ENCODE measurements at regions not wholly inside any gene's neighbourhood (a gene's known extent, or its start where the extent isn't known, plus 50 kb on each side); places are given as distances from the start of the nearest gene placed in this dataset.

DNA sequence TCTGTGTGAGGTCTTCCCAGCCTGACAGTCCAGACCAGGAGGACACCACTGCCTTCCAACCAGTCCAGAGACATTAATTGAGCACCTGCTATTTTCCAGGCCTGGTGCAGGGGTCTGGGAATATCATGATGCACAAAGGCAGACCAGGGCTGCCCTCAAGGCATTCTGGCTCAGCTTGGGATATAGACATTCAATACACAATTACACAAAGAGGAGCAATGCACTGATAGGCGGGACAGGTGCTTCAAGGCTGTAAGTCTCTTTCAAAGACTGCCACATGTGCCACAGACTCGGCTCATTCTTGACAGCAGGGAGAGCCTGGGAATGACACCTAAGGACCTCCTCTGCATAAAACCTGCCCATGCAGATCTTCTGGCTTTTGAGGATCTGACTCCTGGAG, 158.6 kb downstream of the C5orf15 start:
- no peak for DNase-seq (ENCODE audit: low read depth, low spot score)
- no peak overlapping the region for H3K27ac ChIP-seq

DNA sequence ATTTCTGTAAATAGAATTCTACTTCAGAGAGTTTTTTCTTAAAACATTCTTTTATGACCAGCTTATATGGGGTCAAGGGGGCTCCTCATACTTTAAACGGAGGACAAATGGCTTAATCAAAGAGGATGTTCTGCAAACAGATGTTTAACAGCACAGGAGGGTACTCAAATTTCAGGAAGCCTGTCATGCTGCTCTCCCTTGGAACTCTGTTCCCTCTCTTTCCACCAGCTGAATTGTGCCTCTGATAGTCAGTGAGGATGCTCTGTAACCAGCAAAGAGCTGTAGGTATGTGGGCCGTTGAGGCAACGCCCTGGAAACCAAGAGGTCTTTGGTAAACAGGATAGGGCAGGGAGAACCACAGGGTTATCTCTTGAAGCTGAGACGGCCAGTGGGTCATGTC, 161.1 kb downstream of the C5orf15 start:
- DNase-seq (ENCODE audit: low read depth, low spot score) = no peak

DNA sequence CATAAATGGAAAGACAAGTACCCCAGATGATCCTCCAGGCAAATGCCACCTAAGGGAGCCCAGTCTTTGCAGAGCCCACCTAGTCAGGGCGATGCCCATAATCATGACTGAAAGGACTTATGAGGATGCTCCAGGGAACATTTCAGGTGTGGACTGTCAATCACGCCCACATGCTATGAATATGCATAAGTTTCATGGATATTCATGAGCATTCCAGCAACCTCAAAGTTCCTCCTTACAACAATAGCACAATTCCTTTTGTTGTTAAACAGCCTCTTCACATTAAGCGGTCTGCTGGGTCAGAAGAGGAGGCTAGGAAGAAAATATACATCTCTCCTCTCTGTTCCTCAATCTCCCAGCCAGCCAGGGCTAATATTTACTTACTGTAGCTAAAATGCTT, 161.6 kb downstream of the C5orf15 start:
- no peak for DNase-seq (ENCODE audit: low read depth, low spot score)
- H3K27ac ChIP-seq = no peak overlapping the region

More for the DNA sequence above, 161.1 kb downstream of the C5orf15 start:
- no peak overlapping the region for H3K27ac ChIP-seq

DNA sequence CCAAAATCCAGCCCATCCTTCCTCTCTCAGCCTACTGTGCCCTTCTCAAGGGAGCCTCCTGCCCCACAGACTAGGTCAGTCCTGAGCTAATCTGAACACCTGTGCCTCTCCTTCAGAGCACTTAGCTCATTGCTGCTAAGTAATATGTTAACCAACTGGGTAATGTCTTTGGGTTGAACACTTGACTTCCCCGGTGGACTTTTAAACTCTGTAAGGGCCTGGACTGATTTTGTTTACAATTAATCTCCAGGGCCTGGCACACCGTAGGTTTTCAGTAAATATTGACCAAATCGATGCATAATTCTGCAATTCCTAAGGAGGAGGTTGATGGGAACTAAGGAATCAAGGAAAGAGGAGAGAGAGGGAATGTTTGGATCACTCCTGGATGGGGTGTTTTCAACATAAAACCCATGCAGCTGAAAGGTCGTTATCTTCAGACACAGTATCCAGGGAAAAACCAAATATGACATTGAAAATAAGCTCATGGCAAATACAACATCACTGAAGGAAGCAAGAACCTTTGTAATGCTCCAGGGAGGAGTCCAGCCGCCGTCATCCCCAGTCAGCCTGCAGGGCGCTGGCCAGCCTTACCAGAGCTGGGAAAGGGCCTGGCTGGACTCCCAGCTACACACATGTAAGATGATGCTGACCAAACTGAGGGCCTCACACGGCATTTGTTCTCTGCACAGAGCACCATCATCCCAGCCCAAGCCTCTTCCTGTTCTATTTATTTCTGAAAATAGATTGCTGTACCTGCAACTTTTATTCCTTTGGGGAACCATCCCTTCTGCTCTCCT, 166.3 kb downstream of the C5orf15 start:
- no peak overlapping the region for H3K27ac ChIP-seq
- DNase-seq (ENCODE audit: low read depth, low spot score) = no peak

DNA sequence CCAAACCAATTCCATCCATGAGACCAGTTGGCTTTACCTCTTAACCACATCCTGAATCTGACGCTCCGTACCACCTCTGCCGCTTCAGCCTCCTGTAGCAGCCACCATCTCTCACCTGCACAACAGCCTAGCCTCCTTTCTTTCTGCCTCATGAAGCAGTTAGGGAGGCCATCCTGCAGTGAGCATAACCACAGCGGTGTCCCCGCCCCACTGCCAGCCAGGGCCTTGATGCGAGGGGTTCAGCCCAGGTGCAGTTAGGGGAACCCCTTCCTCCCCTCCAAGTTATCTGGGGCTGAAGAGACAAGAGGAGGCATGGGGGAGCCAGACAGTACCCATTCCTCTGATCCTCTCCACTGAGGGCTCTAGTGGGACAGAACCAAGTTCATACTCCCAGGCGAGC, 167.0 kb downstream of the C5orf15 start:
- no peak overlapping the region for H3K27ac ChIP-seq
- DNase-seq (ENCODE audit: low read depth, low spot score) = no peak

DNA sequence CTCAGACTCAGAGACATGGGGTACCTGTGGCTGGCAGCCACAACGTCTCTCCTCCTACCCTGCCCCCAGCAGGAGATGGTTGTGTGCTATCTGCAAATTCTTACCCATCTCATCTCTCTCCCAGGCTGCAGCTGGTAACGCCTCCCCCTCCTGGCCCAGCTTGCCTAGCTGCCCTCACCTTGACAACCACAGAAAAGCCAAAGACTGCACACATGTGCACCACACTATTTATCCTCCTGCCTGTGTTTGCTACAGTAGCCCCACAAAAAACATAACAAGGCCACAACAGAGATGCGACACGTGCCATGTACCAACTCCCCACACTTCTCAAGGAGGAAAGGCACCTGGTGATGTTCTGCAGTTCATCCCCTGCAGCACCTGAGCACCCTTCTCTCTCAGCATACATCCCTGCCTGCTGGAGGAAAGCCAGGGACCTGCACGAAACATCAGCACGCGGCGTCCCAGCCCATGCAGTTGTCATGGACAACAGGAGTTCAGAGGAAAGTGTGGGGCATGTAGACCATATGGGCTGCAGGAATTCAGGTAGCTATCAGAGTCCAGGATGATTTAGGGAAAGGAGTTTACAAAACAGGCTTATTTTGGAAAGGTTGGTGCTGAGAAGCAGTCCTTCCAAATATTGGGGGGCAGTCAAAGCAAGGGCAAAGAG, 168.7 kb downstream of the C5orf15 start:
- DNase-seq (ENCODE audit: low read depth, low spot score) = no peak
- H3K27ac ChIP-seq = no peak overlapping the region

DNA sequence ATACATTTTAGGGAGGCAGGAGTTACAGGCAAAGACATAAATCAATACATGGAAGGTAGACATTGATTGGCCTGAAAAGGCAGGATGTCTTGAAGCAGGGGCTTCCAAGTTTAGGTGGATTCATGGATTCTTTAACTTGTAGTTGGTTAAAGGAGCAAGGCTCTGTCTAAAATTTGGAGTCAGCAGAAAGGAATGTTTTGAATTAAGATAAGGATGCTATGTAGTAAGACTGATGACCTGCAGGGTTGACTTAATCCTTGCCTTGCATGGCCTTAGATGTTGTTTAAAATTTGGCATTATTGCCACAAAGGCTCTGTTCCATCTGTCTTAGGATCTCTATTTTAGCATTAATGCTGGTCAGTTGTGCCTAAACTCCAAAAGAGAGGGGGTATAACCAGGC, 171.3 kb downstream of the C5orf15 start:
- no peak for DNase-seq (ENCODE audit: low read depth, low spot score)

DNA sequence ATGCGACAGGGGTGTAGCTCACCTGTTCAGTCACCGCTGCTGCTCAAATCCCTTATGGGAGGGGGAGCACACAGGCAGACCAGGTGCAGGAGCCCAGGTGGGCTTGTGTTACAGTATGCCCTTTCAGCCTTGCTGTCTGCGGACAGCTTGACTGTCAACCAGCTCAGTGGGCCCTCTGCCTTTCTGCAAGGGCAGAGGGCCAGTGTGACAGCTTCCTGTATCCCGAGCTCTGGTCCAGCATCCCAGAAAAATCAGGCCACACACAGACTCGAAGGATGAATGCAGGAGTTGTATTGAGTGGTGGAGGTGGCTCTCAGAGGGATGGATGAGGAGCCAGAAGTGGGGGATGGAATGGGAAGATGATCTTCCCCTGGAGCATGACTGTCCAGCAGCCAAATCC, 172.2 kb downstream of the C5orf15 start:
- no peak overlapping the region for H3K27ac ChIP-seq
- no peak for DNase-seq (ENCODE audit: low read depth, low spot score)

More for the DNA sequence above, 171.3 kb downstream of the C5orf15 start:
- no peak overlapping the region for H3K27ac ChIP-seq

DNA sequence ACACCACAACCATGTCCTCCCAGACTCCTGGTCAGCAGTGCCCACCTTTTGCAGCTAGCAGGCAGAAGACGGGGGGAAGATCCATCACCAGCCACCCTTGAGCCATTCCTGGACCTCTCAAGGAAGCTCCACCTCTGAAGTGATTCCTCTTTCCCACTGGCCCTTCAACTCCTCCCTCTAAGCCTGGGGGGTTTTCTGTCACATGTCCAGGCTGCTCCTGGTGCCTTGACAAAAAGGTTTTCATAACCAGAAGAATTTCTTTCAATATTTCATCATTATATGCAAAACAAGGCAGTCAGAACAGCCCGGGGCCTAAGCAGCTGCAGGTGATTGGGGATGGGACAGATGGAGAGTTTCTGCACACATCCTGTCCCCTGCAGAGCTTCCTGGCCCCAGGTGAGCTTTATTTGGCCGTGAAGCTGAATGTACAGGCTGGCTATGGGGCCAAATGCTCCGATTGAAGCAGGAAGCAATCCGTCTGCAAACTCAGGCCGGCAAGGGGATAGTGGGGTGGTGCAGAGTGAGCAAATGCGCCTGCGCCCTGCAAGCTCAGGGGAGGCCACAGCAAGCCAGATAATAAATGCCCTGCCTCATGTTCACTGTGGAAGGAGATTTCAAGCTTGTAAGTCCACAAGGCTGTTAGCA, 173.5 kb downstream of the C5orf15 start:
- DNase-seq (ENCODE audit: low read depth, low spot score) = no peak

DNA sequence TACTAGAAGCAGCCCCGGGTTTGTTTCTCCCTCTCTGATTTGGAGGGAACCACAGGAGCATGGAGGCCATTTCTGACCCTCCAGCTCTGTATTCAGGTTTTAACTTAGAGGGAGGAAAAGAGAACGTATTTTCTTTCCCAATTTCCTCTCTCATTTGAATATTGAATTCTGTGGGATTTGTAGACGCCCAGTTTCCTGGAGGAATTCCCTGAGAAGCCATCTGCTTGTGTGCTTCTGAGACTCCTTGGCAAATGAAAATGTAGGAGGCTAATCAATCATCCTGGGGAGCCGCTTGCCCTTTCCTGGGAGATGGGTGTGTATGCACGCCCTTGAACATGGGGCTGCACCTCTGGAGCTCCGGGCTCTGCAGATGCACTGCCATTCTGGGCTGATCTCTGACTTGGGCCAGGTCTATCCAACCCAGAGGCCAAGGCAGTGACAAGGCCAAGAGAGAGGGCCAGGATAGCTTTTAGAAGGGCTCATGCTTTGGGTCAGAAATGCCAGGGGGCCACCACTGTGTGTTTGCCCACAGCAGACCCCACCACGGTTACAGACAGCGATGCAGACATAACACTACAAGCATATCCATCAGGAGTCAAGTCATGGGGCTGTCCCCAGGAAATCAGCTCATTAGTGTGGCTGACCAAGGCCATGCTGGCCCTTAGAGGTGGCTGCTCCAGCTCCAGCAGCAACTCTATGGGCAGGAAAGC, 174.5 kb downstream of the C5orf15 start:
- H3K27ac ChIP-seq = no peak overlapping the region
- DNase-seq (ENCODE audit: low read depth, low spot score) = no peak

More for the DNA sequence above, 173.5 kb downstream of the C5orf15 start:
- no peak overlapping the region for H3K27ac ChIP-seq

DNA sequence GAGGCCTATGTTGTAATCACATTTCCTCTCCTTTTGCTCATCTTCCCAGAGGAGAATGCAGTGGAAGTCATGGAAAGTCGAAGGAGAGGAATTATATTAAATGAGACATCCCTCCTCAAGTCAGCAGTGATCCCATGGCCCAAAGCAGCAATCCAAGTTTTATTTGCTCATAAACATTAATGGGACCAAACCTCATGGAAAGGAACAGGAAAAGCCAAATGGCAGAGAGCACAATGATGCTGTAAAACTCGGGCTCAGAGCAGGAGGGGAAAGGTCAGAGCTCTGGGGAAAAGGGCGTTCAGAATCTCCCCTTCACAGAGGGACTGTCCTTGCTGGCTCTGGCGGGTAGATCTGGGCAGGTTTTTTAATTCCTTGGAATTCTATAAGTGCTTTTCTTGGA, 175.8 kb downstream of the C5orf15 start:
- no peak for DNase-seq (ENCODE audit: low read depth, low spot score)
- no peak overlapping the region for H3K27ac ChIP-seq

DNA sequence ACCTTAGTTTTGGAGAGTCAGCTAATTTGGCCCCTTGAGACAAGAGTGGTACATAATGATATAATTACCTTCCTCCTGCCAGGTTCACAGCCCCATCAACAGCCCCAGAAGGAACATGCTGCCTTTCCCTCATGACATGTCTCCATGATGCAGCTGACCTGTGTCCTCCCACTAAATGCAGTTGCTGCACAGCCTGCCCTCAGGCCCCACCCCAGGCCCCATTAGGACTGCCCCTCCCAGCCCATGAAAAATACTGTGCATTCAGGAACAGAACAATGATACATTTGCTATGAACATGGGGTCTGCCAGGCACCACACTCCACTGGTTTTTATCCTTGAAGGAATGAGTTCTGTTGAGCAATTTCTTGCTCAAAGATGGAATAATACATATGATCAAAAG, 176.4 kb downstream of the C5orf15 start:
- DNase-seq (ENCODE audit: low read depth, low spot score) = no peak
- no peak overlapping the region for H3K27ac ChIP-seq

DNA sequence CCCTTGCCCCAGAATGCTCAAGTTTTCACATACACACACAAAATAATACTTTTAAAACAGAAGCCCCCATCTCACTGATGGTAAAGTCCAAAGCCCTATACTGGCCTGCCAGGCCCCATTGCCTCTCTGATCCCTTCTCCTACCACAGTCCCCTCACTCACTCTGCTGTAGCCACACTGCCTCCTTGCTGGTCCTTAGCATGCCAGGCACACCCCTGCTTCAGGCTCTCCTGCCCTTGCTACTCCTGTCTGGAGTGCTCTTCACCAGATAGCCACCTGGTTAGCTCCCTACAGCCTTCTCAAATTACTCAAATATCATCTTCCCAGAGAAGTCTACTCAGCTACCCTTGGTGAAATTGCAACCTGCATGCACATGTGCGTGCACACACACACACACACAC, 177.5 kb downstream of the C5orf15 start:
- no peak overlapping the region for H3K27ac ChIP-seq
- DNase-seq (ENCODE audit: low read depth, low spot score) = no peak

DNA sequence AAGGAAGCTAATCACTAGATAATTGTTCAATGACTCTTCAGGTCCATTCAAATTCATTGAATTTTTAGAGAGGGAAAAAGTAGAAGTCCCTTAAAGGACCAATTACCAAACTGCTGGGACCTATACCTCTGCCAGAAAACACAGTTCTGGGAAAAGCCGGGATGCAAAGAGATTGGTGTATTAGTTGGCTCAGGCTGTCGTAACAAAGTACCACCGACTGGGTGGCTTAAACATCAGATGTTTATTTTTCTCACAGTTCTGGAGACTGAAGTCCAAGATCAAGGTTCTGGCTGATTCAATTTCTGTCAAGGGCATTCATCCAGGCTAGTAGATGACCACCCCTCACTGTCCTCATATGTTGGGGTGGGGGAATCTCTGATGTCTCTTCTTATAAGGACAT, 177.1 kb upstream of the FSTL4 start:
- no peak for DNase-seq (ENCODE audit: low read depth, low spot score)
- H3K27ac ChIP-seq = no peak overlapping the region

DNA sequence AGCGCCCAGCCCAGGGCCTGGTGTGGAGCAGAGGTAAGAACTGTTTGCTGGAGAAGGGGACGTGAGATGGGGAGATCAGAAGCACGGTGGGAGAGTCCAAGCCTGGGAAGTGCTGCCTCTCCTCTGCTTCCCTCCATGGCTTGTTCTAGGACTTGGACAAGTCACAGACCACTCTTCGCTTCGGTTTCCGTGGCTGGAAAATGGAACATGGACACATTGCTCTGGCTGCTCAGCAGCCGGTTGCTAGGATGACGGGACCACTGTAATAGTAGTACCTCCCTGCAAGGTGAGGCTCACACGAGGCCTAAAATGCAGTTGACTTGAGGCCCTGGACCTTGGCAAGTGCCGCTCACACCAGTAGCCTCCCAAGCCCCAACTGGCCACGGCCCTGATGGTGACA, 175.8 kb upstream of the FSTL4 start:
- H3K27ac ChIP-seq = no peak overlapping the region
- DNase-seq (ENCODE audit: low read depth, low spot score) = no peak

DNA sequence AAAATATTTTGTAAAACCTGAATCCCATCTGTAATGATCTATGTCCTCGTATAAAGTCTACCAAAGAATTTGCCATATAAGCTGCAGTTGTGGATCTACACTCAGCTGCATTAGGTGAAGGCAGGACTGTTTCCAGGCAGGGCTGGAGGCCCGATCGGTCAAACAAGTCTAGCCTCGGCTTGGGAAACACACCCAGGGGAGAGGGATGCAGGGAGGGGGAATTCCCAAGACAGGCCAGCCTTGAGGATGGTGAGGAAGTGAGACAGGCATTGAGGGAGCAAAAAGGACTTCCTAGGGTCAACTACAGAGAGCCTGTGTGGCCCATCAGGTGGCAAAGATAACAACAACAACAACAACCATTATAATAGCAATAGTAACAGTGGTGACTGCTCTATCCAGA, 174.1 kb upstream of the FSTL4 start:
- H3K27ac ChIP-seq = no peak overlapping the region
- no peak for DNase-seq (ENCODE audit: low read depth, low spot score)

DNA sequence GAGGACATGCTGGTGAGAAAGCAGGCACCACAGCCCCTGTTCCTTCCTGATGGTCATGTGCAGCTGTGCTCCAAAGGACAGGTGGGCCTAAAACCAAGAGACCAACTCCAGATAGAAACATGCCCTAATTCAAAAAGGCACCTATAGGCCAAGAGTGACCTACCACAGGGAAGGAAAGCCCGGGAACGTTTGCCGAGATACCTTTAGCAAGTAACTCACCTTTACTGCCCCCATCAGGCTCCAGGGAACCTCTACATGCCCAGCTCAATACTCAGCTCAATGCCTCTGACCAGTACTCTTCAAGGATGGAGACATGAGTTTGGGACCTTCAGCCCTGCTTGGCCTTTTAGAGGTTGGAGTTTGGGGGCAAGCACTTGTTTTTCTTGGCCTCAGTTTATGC, 172.8 kb upstream of the FSTL4 start:
- no peak for DNase-seq (ENCODE audit: low read depth, low spot score)
- H3K27ac ChIP-seq = no peak overlapping the region

DNA sequence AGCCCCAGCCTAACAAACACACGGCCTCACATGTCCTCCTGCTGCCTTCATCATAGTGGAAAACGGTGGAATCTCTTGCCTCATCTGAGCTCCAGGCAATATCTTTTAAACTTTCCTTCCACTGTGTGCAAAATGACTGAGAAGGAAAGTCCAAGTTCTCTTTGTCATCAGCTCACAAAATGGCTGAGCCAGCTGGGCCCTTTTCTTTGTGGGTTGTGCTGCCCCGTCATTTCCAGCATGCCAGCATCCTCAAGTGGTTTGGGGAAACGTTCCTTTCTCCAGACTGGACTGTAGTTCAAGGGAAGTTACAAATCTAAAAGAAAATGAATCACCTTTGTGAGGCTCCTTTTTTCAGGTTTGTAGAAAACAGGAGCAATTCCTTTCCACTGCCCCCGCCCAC, 171.1 kb upstream of the FSTL4 start:
- DNase-seq (ENCODE audit: low read depth, low spot score) = no peak
- H3K27ac ChIP-seq = no peak overlapping the region

DNA sequence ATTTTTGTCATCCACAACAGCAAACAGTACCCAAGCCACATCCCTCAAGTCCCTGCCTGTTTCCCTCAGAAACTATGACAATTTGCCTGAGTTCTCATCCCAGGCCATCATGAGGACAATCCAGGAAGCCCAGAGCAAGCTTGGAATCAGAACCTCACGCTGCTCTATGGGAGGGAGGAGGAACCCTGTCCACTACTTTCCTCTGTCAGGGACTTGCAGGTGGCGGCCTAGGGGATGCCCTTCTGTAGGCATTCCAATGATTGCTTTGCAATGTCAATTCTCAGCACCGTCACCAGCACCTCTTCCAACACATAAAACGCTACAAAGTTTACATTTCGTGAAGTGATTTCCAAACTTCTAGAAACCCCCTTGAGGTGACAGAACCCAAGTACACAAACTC, 170.4 kb upstream of the FSTL4 start:
- no peak overlapping the region for H3K27ac ChIP-seq
- no peak for DNase-seq (ENCODE audit: low read depth, low spot score)

DNA sequence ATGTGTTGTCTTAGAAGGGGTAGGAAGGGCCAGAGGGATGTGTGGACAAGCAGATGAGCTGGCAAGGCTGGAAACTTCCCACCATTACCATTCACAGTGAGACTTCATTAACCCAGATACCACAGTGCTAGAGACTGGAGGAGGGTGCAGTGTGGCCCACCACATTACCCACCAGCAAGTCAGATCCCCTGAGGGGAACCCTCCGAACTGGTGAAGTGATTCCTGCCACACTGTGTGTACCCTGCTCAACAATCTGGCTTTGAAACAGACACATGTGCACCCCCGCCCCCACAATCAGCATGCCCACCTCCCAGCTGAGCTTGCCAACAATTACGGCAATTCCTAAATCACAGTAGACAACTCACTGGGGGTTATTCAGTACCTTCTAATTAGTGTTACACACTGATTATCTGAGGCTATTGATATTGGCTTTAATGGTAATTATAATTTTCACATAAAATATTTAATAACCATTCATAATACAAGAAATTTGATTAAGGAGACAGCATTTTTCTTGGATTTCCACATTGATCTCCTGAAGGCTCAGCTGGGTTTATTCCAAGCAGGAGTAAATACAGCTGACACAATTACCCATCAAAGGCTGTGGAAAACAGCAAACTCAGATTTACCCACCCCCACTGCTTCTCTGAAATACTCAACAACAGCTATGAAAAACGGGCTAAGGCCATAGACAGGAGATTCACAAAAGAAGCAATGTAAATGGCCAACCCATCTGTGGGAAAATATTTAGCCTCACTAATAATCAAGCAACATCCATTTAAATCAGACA, 169.3 kb upstream of the FSTL4 start:
- no peak overlapping the region for H3K27ac ChIP-seq
- DNase-seq (ENCODE audit: low read depth, low spot score) = no peak

All from epithelial cell of prostate (primary cell).